Tongue (tissue), 1 donor: ENCODE measurements at regions not wholly inside any gene's neighbourhood (a gene's known extent, or its start where the extent isn't known, plus 50 kb on each side); places are given as distances from the start of the nearest gene placed in this dataset.

Experiments used
- DNase-seq: peaks from one replicate; pipeline ENCODE4 v3.0.0-alpha.2; 2015

DNA sequence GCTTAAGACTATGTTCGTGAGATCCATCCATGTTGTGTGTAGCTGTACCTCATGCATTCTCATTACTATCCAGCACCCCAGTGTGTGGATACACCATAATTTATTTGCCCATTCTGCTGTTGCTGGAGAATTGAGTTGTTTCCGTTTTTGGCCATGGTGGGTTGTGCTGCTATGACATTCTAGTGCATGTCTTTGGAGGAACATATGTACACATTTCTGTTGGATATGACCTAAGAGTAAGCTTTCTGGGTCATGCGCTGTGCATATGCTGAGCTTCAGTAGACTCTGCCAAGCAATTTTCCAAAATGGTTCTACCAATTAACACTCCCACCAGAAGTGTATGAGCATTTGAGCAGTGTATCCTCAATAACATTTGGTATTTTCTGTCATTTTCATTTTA, 316.6 kb downstream of the MIAT start:
- DNase-seq: no peak

DNA sequence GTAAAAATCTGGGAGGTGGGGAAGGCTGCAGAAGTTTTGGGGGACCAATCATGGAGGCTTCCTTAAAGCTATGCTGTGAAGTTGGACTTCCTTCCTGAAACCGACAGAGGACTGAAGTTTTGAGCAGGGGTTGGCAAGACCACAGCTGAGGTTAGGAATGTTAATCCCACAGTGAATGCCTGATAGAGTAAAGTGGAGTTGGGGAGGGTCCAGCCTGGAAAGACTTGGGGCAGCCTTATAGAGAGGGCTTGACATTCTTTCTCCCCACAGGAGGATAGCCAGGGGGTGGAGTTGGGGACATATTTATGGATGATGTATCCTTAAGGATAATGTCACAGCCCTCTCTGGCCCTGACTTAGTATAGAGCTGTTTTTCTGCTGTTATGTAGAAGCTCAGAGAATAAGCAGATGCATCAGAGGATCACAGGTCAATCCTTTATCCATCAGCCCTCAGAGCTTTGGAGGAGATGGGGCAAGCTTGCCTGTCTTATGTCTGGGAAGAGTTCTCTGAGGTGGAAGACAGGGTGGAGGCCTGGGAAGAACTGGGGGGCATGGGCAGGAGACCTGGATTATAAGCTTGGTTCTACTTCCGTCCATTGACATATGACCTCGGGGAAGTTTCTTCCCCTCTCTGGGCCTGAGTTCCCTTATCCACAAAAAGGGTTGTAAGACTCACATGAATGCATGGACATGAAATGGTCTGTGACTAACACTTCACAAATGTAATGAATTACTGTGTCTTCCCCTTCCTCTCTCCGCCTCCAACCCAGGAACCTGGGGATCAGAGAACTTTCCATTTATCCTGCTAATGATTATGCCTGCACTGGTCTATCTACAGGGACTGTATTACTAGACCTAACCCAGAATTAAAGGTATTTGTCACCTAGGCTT, 317.8 kb downstream of the MIAT start:
- no peak for DNase-seq

DNA sequence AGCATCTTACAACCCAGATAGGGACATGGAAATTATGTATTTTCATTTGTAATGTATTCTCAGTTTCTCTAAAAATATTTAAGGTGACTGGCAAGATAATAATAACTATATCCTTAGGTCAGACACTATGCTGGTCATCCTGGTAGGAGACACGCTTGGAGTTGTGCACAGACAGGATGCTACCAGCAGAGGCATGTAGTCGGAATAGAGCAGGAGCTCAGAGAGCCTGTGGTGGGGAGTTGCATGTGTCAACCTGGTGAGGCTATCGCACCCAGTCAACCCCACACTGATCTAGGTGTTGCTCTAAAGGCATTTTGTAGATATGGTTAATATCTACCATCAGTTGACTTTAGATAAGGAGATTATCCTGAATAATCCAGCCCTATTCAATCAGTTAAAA, 318.5 kb downstream of the MIAT start:
- no peak for DNase-seq

DNA sequence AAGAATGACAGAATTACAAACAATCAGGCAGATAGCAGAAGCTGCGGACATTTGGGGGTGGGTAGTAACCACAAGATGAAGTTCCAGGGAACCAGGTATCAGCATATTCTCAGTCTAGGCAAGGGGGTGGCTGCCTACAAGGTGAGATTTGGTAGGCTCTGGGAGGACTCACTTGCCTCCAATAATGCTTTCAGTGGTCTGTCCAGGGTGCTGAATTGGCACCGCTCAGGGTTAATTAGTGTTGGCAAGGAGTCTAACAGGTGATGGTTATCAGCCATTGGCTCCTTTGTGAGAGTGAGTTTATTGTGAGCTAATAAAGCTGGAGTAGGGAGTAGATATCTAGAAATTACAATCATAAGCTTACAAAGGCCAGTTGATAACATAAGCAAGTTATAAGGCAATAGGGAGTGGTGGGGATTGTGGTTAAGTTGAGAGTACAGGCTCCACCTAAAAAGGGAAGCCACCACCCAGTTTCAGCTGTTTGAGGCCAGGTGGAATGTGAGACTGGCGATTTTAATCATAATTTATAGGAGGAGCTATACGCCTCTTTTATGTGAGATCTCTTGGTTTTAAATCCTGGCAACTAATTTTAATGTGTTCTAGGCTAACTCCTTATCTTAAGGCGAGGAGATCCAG, 320.5 kb downstream of the MIAT start:
- no peak for DNase-seq

DNA sequence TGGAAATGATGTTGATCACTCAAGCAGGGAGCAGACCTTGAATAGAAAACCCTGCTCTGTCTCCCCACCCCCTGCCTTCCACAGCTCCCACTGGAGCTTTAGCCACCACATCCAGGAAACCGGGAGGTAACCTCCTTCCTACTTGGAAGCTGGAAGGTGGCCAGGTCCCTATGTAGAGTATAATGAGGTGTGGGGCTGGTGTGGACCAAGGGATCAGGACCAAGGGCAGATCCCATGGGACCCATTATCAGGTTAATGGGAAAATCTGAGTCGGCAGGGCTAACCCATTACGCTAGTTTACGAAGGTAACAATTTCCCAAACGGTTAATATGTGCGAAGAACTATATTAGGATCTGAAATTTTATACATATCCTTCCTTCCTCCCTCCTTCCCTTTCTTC, 321.9 kb downstream of the MIAT start:
- DNase-seq: no peak

DNA sequence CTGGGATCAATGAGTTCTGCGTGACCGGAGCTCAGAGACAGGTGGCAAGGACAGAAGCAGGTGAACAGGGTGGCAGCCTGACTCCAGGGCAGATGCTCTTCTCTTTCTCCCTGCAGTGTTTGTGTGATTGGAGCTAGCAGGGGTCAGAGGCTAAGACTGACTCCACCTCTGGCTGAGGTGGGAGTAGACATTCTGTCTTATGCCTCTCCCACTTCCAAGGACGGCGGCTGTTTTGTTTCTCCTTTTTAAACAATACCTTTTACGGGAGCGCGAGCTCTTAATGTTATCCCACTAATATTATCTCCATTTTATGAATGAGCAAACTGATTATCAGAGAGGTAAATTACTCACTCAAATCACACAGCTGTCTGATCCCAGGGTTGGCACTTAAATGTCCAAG, 323.7 kb downstream of the MIAT start:
- no peak for DNase-seq

DNA sequence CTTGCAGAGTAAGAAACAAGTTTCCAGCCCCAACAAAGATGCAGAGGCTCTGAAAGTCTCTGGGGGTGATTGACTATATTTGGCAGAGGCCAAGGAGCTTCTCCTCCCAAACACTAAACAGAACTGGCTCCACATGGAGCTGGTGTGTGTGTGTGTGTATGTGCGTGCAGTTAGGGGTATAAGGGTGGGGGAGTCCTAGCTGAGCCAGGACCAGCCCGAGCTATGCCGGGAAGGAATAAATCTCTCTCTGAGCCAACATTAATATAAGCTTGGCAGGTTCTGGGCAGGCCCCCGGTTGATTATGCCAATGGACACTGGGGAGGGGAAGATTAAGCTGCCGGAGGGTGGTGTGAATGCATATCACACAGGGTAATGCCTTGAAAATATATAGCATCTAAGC, 324.2 kb downstream of the MIAT start:
- DNase-seq: no peak

DNA sequence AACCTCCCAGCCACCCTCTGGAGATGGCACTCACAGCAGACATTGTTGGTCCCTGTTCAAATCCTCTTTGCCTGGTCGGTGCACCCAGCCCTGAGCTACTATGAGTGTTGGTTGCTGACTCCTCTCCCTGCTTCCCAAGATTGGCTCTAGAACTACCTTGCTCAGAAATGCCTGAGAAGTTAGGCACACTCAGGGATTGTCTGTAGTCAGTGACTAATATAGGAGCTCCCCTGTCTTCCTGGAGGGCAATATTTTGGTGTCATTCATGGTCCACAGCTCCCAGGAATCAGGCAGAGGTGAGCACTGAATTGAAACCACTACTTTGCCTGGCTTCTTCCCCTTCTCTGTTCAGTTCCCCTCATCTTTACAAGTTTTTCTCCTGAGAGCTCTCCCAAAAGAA, 325.9 kb downstream of the MIAT start:
- DNase-seq: no peak

DNA sequence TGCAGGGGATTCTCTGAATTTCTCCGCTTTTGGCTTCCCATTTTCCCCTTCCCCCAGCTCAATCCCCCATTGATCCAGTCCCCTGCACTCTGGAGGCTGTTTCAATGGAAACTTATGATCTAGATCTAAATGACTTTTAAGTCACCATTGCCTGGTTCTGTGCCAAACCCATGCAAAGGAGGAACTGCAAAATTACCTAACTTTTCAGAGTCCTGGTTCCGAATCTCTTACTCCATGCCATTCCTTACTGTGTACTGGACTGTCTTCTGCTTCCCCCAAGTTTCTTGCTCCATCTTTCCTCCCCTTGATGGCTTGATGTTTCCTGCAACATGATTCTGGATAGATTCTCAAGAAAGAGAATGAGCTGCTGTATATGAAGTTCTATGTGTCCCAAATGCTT, 327.8 kb downstream of the MIAT start:
- DNase-seq: no peak

DNA sequence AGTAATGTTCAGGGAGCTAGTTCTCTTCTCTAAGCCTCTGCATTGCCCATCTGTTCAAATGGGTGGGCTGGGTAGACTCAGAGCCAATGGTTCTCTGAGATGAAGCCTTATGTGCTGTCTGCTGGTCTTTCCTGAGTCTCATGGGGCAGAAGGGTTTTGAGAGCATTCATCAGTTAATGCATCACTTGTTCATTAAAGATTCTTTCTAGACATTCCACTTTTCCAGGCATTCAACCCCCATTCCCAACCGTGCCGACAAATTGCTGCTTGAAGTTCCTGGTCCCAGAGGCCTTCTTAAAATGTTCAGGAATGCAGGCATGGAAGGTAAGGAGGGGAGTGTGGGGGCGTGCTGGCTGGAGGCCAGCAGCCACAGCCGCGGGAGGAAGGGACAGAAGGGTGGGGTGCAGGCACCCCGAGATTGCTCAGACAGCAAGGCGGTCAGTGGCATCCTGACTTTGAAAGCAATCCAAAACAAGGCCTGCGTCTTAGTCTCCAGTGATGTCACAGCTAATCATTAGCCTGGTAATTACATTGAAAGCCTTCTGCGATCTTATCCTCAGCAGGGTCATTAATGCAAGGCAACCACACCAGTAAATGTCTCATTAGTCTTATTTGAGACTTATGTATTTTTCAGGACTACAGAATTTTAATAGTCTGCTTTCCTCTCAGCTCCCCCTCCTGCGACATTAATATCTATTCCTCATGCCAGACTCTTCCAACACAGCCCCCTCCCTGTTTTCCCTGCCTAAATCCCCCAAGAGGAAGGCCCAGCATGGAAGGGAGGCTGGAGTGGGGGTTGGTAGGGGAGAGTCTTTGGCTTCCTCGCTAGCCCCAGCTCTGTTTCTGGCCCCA, 328.8 kb downstream of the MIAT start:
- DNase-seq: peak; percentile 55

DNA sequence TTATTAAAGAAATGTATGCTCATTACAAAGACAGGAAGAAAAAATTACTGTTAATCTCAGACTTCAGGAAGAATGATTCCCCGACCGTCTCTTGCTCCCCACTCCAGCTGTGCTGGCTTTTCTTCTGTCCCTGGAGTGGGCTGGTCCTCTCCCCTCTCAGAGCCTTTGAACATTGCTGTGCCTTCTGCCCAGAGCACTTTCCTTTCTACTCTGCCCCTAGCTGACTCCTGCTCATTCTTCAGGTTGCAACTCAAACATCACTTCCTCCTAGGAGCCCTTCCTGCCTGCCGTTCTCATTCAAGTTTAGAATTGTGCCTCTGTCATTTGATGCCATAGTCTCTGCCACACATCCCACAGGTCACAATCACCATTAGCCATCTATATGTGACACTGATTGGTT, 329.5 kb downstream of the MIAT start:
- DNase-seq: no peak

DNA sequence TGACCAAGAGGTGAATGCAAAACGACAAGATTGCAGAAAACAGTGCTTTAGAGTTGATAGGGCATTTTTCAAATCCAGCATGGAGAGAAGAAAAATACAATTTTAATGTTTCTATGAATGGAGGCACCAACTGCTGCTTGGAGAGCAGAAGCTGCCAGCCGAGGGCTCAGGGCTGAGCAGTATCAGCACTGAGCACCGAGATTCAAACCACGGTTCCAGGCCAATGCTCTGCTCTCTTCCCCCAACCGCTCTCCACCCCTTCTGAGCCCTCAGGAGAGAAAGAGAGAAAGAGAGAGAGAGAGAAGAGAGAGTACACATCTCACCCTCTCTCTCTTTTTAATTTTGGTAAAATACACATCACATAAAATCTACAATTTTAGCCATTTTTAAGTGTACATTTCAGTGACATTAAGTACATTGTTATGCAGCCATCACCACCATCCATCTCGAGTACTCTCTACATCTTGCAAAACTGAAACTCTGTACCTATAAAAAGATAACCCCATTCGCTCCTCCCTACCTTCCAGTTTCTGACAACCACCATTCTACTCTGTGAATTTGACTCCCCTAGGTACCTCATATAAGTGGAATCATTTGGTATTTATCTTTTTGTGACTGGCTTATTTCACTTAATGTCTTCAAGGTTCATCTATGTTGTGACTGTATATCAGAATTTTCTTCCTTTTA, 333.3 kb downstream of the MIAT start:
- no peak for DNase-seq

DNA sequence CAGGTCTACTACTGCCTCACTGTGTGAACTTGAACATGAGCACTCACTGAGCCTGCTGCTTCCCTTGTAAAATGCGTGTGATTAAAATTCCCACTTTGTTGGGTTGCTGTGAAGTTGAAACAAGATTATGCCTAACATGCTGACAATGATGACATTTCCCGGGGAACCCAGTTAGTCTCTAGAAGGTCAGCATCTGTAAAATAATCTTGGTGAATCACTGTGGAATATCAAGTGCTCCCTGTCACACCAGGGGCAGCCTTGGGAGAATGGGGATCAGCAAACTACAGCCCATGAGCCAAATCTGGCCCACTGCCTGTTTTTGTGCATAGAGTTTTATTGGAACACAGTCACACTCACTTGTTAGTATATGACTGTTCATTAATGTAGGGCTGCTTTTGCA, 335.2 kb downstream of the MIAT start:
- no peak for DNase-seq

DNA sequence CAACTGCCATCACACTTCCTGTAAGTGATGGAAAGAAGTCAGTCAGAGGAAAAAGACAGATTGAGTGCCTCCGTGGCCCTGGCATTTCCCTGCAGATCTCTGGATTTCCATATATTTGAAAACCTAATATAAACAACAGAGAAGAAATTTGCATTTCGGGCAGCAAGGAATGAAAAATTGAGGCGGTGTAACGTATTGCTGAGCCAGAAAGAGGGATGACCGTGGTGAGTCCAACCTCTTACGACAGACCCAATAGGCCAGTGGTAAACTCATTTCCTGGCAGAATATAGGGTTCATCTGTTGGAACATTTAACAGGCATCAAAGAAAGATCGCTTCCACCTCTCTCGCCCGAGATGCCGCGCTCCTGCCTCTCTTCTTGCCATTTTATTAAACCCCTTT, 336.5 kb downstream of the MIAT start:
- DNase-seq: no peak

DNA sequence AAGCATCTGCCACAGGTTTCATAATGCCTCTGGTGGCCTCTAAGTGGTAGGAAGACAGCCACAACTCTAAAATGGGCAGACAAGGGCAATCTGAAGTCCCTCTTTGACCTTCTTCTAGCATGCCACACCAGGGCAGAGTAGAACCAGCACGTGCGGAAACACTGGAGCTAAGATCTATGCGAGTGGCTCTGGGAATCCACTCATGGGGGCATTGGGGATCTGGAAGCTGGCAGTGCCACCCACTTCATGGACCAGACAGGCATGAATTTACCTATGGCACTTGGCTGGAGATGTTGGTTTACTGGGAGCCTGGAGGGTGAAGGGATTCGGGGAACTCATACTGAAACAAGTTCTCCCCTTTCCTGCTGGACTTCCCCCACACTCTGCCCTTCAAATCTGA, 337.4 kb downstream of the MIAT start:
- no peak for DNase-seq

DNA sequence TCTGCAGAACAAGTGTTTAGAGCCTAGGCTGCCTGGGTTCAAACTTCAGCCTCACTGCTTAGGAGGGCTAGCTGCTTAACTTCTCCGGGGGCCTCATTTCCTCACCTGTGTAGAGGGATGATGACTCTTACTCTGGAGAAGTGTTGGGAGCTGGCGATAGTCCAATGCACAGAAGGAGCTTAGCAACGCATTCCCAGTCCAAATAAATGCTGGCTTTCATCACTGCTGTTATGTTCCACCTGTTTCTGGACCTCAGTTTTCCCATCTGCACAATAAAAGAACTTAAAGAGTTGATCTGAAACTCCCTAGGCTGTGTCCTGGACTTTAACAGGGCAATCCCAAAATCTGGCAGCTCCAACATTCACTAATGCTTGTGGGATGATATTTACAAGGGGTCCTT, 337.8 kb downstream of the MIAT start:
- peak; percentile 88 for DNase-seq

DNA sequence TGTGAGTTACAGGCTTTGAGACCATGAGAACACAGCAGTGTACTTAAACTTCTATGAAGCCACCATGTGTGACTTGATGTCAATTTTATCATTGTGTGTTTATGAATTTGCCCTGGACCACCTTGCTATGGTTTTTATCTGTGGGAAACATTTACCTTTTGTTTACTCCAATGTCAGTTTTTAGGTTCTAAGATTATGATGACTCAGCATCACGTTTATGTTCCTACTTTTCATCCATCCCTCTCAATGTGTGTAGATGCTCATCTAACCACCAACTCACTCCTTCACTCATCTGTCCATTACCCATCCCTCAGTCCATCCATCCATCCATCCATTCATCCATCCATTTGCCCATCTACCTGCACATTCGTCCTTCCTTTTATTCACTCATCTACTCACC, 338.8 kb downstream of the MIAT start:
- no peak for DNase-seq

DNA sequence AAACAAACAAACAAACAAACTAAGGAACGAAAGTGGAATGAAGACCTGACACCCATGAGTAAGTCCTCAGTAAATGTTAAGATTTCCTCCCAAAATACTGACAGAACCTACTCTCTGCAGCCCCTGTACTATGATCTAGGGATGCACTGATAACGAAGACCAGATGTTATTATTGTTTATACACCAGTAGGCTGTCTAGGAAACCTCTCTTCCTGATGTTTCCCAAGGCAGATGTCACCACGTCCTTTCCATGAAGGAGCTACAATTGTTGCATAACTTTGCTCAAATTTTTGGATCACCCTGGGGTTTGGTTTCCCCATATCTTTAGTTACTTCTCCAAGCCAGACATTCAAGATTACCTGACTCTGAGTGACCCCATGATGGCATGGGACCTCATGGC, 340.7 kb downstream of the MIAT start:
- peak; percentile 61 for DNase-seq

DNA sequence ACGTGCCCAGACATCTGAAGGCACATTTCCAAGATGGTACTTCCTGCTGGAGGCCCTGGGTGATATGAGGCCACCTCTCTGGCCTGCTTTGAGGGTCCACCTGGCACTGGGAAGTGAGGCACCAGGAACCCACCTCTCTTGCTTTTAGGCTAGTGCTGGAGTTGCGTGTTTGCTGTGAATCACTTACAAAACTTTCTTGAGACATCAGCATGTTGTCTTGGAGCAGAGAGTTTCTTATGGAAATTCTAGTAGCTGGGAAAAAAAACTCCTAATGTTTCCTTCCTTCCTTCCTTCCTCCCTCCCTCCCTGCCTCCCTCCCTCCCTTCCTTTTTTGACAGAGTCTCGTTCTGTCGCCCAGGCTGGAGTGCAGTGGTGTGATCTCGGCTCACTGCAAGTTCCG, 341.3 kb downstream of the MIAT start:
- no peak for DNase-seq

DNA sequence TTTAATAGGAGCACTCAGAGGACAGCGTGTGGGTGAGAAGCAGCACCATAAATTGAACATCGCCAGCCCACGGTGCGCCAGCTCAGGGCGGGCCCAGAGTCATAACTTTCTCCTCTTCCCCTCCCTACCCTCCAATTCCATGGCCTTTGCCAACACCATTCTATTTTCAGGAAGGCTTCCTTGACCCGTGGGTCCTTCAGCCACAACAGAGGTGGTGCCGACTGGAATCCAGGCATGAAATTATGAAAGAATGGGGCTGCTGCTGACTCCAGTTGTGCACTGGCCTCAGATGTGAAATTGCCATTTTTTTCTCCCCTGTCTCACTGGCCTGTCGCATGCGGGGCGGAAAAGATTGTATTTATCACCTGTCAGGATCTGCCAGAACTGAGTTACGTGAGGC, 345.9 kb downstream of the MIAT start:
- no peak for DNase-seq

DNA sequence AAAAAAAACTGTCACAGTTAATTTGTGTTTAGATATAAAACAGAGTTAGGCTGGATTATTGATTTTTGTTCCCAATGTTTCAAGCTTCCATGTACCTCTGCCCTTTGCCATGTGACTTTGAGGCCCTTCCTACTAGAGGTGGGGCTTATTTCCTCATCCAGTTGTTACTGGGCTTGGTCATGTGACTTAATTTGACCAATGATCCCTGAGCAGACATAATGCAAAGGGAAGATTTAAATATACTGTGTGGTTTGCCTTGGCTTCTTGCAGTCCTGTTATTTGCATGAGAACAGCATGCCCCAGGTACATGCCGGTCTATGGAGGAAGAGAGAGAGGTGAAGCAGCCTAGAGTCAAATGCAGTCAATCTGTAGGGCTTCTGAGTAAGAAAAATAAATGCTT, 347.0 kb downstream of the MIAT start:
- DNase-seq: no peak

DNA sequence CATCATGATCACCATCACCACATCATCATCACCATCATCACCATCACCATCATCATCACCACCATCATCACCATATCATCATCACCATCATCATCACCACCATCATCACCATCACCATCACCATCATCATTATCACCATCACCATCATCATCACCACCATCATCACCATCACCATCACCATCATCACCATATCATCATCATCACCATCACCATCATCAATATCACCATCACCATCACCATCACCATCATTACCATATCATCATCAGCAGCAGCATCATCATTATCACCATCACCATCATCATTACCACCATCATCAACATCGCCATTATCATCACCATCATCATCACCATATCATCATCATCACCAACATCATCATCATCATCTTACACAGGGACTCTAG, 351.1 kb downstream of the MIAT start:
- DNase-seq: no peak

DNA sequence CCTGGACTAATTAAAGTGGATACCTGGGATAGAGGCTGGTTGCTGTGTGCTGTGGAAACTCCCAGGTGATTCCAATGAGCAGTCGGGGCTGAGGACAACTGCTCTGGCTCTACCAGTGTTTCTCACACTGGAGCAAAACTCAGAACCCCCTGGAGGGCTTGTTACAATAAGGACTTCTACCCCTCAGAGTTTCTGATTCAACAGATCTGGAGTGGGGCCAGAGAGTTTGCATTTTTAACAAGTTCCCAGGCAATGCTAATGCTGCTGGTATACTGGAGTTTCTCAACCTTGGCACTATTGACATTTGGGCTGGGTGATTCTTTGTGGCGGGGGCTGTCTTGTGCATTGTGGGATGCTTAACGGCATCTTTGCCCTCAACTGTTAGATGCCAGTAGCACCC, 353.7 kb downstream of the MIAT start:
- no peak for DNase-seq
